AG09309 (cell line): ENCODE measurements at regions not wholly inside any gene's neighbourhood (a gene's known extent, or its start where the extent isn't known, plus 50 kb on each side); places are given as distances from the start of the nearest gene placed in this dataset.

Experiments
- DNase-seq: peaks from one replicate; pipeline ENCODE4 v3.0.0-alpha.2; 2010; ENCODE audit warnings: low read depth
- H3K4me3 ChIP-seq: 2 replicates; pipeline ENCODE4 v1.5.1; 2011; ENCODE audit warnings: mild to moderate bottlenecking, low read depth, low read length, moderate library complexity; ENCODE audit not compliant: control insufficient read depth
- CTCF ChIP-seq: IDR thresholded peaks from 2 replicates; pipeline ENCODE4 v1.5.1; 2011; ENCODE audit warnings: mild to moderate bottlenecking, low read depth, low read length, inconsistent platforms; ENCODE audit not compliant: insufficient read depth, control insufficient read depth; ENCODE audit errors: missing control alignments

- H3K4me3 ChIP-seq: no peak overlapping the region
- TF ChIP-seq CTCF: no peak
- no peak for DNase-seq
Measured at GRCh38 chr12:34205401-34205800, 183.1 kb downstream of the ALG10 start.

GRCh38 chr12:34206061-34206785 lies 183.9 kb downstream of the ALG10 start:
- DNase-seq: no peak
- H3K4me3 ChIP-seq: no peak overlapping the region
- TF ChIP-seq CTCF: no peak

DNA sequence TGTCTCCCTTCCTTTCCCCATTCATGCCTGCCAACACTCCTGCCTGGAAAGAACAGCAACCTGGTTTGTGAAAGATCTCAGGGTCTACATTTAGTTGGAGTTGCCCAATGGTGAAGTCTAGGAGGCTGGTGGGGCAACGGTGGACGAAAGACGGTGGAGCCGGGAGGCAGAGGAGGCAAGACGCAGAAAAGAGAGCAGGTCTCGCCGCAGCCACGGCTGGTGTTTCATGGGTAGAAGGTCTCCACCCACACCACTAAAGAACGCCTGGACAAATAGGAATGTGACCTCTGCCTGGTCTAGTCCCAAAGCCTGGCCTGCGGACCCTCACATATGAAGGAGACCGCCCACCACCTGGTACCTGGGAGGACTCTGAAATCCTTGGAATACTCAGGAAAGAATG lies 185.6 kb downstream of the ALG10 start:
- no peak for DNase-seq
- no peak for TF ChIP-seq CTCF
- no peak overlapping the region for H3K4me3 ChIP-seq

- no peak for TF ChIP-seq CTCF
- DNase-seq: no peak
- no peak overlapping the region for H3K4me3 ChIP-seq
Measured at GRCh38 chr12:34208331-34209258, 186.3 kb downstream of the ALG10 start.

- TF ChIP-seq CTCF: no peak
- H3K4me3 ChIP-seq: no peak overlapping the region
- no peak for DNase-seq
Measured at GRCh38 chr12:34209259-34209835, 187.1 kb downstream of the ALG10 start.

DNA sequence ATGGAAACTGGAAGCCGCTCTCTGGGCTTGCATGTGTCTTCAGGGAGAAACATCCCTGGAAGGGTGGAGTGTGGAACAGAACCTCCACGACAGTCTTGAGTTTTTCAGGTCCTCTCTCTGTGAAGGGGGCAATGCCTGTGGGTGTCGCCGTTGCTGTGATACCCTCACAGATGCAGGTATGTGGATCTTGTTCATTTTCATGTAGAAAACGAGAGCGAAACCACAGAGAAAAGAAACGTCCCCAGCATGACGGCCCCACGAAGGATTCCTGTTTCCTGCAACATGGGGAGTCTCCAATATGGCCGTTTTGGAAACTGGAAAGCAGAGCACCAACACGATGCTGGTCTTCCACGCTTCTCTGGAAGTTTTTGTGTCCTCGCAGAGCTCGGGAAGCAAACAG lies 187.9 kb downstream of the ALG10 start:
- H3K4me3 ChIP-seq: no peak overlapping the region
- no peak for DNase-seq
- no peak for TF ChIP-seq CTCF
